ENCODE measurements at regions not wholly inside any gene's neighbourhood (a gene's known extent, or its start where the extent isn't known, plus 50 kb on each side); places are given as distances from the start of the nearest gene placed in this dataset.

GRCh38 chrX:16320765-16321355, 153.6 kb downstream of the MAGEB17 start:
- no peak for TF ChIP-seq CTCF (IDR thresholded peaks at IDR 0.05)
- TF ChIP-seq POLR2A (IDR thresholded peaks at IDR 0.05): no peak

All from vagina (tissue), 2 donors.